ENCODE measurements at regions not wholly inside any gene's neighbourhood (a gene's known extent, or its start where the extent isn't known, plus 50 kb on each side); places are given as distances from the start of the nearest gene placed in this dataset.
"Not testable (repeated sequence)": the region's sequence is repeated elsewhere in the genome, so short reads cannot be mapped to it uniquely, and the experiment has no call there.

DNA sequence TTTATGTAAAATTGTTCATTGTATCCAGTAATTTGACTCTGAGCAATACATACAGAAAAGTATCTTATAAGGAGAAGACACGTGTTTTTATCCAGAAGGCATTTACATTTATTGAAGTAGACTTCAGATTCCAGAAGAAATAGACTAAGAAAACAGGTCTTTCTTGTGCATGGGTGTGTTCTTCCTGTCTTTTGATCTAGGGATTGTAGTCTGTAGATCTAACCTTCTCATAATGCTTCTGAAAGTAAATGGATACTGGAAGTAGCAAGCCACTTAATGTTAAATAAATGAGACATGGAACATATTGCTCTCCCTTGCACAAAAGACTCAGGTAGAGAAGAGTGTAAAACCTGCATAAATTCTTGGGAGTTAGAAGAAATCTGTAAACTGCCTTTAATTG, 853.2 kb upstream of the B3GALT2 start:
- DNase-seq: no peak

GRCh38 chr1:194033646-194034045, 847.2 kb upstream of the B3GALT2 start:
- DNase-seq: no peak

- DNase-seq: no peak
Observed at GRCh38 chr1:194028002-194028401, 841.6 kb upstream of the B3GALT2 start.

DNA sequence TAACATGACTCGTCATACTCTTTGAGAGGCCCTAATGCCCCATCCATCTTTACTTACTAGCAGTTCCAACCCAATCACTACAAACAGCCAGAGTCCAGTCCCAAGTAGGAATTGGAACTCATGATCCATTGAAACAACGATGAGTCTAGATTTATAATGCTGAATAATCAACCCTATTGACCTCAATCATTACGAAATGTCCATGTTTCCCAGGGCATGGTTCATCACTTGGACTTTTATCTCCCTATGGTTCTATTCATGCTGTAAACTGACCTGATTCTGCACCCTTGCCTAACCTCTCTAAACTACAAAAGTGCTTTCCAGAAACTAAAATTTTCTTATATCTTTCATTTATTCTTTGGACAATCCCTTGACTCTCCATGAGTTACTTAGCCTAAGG, 840.0 kb upstream of the B3GALT2 start:
- no peak for DNase-seq

- no peak for DNase-seq
Observed at GRCh38 chr1:194024659-194025058, 838.2 kb upstream of the B3GALT2 start.

GRCh38 chr1:194014014-194014413, 827.6 kb upstream of the B3GALT2 start:
- no peak for DNase-seq

DNA sequence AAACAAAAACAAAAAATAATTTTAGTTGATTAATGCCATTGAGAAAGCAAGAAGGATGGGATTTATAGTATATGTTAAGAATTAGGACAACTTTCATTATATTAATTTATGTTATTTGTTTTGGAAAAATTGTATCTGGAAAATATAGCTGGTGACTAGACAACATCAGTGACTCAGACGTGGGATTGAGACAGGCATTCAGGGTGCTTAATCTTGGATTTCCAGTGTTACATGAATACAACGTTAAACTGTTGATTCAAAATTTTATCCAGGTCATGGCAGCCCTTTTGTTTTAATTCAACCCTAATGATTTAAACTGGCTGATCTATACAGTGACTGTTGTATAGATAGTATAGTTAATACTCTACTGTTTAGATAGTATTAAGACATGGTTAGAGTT, 827.1 kb upstream of the B3GALT2 start:
- DNase-seq: no peak

- DNase-seq: no peak
Observed at GRCh38 chr1:194004146-194004545, 817.7 kb upstream of the B3GALT2 start.

DNA sequence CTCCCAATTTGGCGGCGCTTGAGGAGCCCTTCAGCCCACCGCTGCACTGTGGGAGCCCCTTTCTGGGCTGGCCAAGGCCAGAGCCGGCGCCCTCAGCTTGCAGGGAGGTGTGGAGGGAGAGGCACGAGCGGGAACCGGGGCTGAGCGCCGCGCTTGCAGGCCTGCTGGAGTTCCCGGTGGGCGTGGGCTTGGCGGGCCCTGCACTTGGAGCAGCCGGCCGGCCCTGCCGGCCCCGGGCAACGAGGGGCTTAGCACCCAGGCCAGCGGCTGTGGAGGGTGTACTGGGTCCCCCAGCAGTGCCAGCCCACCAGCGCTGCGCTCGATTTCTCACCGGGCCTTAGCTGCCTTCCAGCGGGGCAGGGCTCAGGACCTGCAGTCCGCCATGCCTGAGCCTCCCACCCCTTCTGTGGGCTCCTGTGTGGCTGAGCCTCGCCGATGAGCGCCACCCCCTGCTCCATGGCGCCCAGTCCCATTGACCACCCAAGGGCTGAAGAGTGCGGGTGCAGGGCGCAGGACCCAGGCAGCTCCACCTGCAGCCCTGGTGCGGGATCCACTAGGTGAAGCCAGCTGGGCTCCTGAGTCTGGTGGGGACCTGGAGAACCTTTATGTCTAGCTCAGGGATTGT, 815.4 kb upstream of the B3GALT2 start:
- DNase-seq: not testable (repeated sequence)

DNA sequence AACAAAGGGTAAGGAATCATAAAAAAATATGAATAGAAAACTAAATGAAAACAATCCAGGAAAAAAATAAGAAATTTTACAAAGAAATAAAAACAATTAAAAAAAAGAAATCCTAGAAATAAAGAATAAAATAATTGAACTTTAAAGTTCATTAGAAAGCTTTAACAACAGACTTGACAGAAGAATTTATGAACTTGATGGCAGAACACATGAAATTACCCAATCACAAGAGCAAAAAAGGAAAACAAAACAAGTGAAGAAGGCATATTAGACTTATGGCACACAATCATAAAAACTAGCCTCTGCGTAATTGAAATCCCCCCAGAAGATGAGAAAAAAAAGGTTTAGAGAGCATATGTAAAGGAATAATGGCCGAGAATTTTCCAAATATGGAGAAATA, 802.5 kb upstream of the B3GALT2 start:
- DNase-seq: no peak

DNA sequence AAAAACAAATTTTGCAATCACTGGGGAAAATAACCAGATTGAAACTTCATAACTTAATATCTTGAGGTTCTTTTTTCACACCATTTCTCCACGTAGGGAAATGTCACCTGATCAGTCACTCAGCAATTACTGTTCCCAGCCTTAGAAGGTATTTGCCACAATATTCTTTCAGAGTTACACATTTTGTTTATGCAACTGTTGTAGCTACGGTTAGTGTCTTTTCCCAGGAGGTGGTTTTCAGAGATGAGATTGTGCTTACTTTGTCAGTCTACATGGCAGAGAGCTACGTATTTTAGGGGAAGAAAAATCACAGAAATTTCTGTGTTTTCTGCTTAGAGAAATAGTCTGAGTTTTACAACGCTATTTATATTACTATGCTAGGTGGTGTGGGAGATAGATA, 792.8 kb upstream of the B3GALT2 start:
- DNase-seq: no peak

GRCh38 chr1:193974286-193974798, 787.9 kb upstream of the B3GALT2 start:
- DNase-seq: no peak

DNA sequence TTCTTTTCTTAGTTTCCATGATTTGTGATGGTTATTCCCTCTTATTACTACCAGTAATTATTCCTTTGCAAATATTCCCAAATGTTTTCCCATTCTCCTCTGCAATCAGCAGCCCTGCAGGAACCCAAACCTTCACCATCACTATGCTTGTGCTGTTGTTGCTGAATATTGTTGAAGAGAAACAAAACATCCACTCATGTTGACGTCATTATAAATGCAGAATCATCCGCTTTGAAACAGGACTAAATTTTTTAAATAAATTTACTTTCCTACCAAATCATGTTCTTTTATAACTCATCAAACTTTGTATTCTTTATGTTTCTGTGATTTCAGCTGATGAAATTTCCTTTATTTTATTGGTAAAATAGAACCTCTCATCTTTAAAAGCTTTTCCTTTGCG, 787.0 kb upstream of the B3GALT2 start:
- no peak for DNase-seq

- no peak for DNase-seq
Observed at GRCh38 chr1:193971595-193971994, 785.2 kb upstream of the B3GALT2 start.

DNA sequence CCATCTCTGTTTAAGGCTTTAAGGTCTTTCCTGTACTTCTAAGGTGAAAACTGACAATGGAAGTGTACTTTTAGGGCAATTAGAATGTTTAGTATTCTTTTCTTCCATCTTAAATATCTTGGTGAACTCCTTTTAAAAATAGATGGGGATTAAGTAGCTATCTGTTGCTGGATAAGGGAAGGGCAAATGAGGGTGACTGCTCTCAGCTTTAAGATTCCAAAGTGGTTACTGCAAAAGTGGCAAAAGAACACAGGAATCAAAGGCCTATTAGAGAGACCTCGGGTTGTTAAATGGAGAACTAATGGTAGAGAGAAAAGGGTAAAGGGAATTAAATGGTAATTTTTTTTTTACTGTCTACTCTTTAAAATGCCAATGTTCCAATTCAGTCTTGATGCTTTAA, 774.1 kb upstream of the B3GALT2 start:
- DNase-seq: no peak

DNA sequence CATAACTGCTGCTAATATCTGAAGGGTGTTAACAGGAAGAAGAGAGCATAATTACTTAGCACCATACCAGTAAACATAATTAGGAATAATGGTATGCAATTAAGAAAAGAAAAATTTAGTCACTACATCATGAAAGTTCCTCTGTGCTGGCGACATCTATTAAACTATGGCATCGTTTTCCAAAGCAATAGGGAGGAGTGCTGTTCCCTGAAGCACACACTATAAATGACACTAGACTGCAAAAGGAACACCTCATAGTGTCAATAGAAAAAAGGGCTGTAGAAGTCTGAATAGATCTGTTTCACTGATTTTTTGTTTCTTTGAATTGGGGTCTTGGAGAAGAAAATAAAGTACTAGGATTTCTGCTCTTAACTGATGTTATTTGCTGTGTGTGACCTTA, 773.6 kb upstream of the B3GALT2 start:
- DNase-seq: no peak

- no peak for DNase-seq
Observed at GRCh38 chr1:193957556-193958095, 771.2 kb upstream of the B3GALT2 start.

- no peak for DNase-seq
Observed at GRCh38 chr1:193952778-193953374, 766.5 kb upstream of the B3GALT2 start.

GRCh38 chr1:193951984-193952383, 765.6 kb upstream of the B3GALT2 start:
- no peak for DNase-seq

GRCh38 chr1:193944454-193944853, 758.0 kb upstream of the B3GALT2 start:
- no peak for DNase-seq

DNA sequence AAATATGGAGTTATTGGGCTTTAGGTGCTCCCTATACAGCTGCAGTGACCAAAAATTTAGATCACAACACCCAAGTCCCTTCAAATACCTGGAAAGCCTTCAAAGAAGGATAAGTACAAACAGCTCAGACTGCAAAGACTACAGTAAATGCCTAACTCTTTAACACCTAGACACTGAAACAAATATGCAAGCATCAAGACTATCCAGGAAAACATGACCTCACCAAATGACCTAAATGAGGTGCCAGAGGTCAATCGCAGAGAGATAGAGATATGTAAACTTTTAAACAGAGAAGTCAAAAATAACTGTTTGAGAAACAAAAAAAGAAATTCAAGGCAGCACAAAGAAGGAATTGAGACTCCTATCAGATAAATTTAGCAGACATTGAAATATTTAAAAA, 753.8 kb upstream of the B3GALT2 start:
- DNase-seq: no peak

GRCh38 chr1:193939585-193939984, 753.2 kb upstream of the B3GALT2 start:
- DNase-seq: no peak

GRCh38 chr1:193937308-193937707, 750.9 kb upstream of the B3GALT2 start:
- DNase-seq: no peak

DNA sequence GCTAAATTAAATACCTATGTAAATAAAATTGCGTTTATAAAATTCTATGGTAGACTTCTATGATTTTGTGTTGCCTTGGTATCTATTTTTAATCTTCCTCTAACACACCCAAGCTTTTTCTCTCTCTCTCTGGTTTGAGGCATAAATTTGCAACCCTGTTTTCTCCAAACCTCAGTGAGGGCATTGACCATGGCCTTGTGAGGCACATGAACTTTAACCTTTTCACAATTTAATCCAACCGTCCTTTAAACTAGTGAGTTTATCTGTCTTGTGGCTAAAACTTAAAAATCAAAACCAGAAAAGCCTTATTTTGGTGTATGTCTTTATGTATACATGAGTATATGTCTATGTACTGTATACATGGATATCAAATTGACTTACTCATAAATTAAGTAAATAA, 746.6 kb upstream of the B3GALT2 start:
- no peak for DNase-seq

DNA sequence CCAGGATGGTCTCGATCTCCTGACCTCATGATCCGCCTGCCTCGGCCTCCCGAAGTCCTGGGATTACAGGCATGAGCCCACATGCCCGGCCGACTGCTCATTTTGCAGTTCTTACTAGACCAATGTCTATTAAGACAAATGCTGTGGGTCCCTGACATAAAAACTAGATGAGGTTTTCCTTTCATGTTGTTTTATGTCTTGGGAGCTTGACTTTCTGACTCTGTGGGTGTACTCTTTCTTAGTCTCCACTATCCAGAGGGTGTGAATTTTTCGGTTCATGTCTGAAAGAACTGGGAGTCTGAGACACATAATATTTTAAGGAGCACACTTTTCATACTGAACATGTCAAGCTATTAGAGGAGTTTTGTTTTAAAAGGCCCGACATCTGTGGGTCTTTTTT, 744.9 kb upstream of the B3GALT2 start:
- DNase-seq: no peak
